Adrenal gland (tissue), 5 donors: ENCODE measurements at regions not wholly inside any gene's neighbourhood (a gene's known extent, or its start where the extent isn't known, plus 50 kb on each side); places are given as distances from the start of the nearest gene placed in this dataset.

ENCODE experiments used
- CTCF ChIP-seq, 6 experiments: fragments of 450-650 bp in 4 of 6; fragments of 200-600 bp in 2 of 6; sonication (generic) in 1 of 6; IDR thresholded peaks; 1 replicate in 5 of 6; 2 replicates in 1 of 6; pipeline versions ENCODE4 v1.5.1 to v1.8.0; 2016 to 2021; ENCODE audit warnings: antibody characterized with exemption in 6 of 6, mild to moderate bottlenecking in 2 of 6, moderate library complexity in 1 of 6
- POLR2A ChIP-seq, 2 donors: fragments of 450-650 bp; IDR thresholded peaks; one replicate each; pipeline ENCODE4 v1.6.1; 2017; ENCODE audit warnings: antibody characterized with exemption in 2 of 2, mild to moderate bottlenecking in 2 of 2, moderate library complexity in 1 of 2
- donor health status: DM: no; HTN: no; CAD: no.

- TF ChIP-seq CTCF (IDR thresholded peaks at IDR 0.05) (no peak), POLR2A (IDR thresholded peaks at IDR 0.05) (no peak)
These were observed 642.0 kb downstream of the KIF4B start for GRCh38 chr5:155655569-155655968.
